MV-4-11 (cell line): ENCODE measurements at regions not wholly inside any gene's neighbourhood (a gene's known extent, or its start where the extent isn't known, plus 50 kb on each side); places are given as distances from the start of the nearest gene placed in this dataset.
A peak's percentile ranks its signal among the peaks of the same experiment; 100 is the strongest.
"Not testable (repeated sequence)": the region's sequence is repeated elsewhere in the genome, so short reads cannot be mapped to it uniquely, and the experiment has no call there.

Source experiments
- DNase-seq: peaks from one replicate; lab custom pipeline; 2025; lab: John Stamatoyannopoulos, UW

GRCh38 chr12:111248236-111249017, 120.5 kb downstream of the PHETA1 start:
- DNase-seq, result peak; percentile 75

- DNase-seq, result no peak
Observed at GRCh38 chr12:111247083-111247783, 121.7 kb downstream of the PHETA1 start.

GRCh38 chr12:111246477-111247011, 122.4 kb downstream of the PHETA1 start:
- no peak for DNase-seq

GRCh38 chr12:111245701-111246476, 123.0 kb downstream of the PHETA1 start:
- no peak for DNase-seq

GRCh38 chr12:111244673-111245072, 124.2 kb downstream of the PHETA1 start:
- DNase-seq, result no peak

- not testable (repeated sequence) for DNase-seq
Observed at GRCh38 chr12:111242817-111243216, 126.1 kb downstream of the PHETA1 start.

GRCh38 chr12:111242184-111242583, 126.7 kb downstream of the PHETA1 start:
- peak; percentile 7 for DNase-seq

- DNase-seq, result no peak
Observed at GRCh38 chr12:111240374-111240773, 128.5 kb downstream of the PHETA1 start.

GRCh38 chr12:111239235-111239634, 129.7 kb downstream of the PHETA1 start:
- DNase-seq, result no peak

- DNase-seq, result no peak
Observed at GRCh38 chr12:111238075-111238734, 130.7 kb downstream of the PHETA1 start.

GRCh38 chr12:111234491-111234890, 134.4 kb downstream of the PHETA1 start:
- DNase-seq, result not testable (repeated sequence)

GRCh38 chr12:111233786-111234185, 135.1 kb downstream of the PHETA1 start:
- no peak for DNase-seq

- no peak for DNase-seq
Observed at GRCh38 chr12:111230649-111231048, 138.2 kb downstream of the PHETA1 start.

GRCh38 chr12:111228916-111229666, 139.8 kb downstream of the PHETA1 start:
- no peak for DNase-seq

GRCh38 chr12:111227476-111228420, 141.1 kb downstream of the PHETA1 start:
- DNase-seq, result no peak

- DNase-seq, result no peak
Observed at GRCh38 chr12:111226680-111227079, 142.2 kb downstream of the PHETA1 start.

- DNase-seq, result no peak
Observed at GRCh38 chr12:111225307-111225706, 143.6 kb downstream of the PHETA1 start.

GRCh38 chr12:111224186-111225066, 144.5 kb downstream of the PHETA1 start:
- no peak for DNase-seq

GRCh38 chr12:111222523-111222922, 146.4 kb downstream of the PHETA1 start:
- no peak for DNase-seq
